ENCODE measurements at regions not wholly inside any gene's neighbourhood (a gene's known extent, or its start where the extent isn't known, plus 50 kb on each side); places are given as distances from the start of the nearest gene placed in this dataset.
A peak's percentile ranks its signal among the peaks of the same experiment; 100 is the strongest.

DNA sequence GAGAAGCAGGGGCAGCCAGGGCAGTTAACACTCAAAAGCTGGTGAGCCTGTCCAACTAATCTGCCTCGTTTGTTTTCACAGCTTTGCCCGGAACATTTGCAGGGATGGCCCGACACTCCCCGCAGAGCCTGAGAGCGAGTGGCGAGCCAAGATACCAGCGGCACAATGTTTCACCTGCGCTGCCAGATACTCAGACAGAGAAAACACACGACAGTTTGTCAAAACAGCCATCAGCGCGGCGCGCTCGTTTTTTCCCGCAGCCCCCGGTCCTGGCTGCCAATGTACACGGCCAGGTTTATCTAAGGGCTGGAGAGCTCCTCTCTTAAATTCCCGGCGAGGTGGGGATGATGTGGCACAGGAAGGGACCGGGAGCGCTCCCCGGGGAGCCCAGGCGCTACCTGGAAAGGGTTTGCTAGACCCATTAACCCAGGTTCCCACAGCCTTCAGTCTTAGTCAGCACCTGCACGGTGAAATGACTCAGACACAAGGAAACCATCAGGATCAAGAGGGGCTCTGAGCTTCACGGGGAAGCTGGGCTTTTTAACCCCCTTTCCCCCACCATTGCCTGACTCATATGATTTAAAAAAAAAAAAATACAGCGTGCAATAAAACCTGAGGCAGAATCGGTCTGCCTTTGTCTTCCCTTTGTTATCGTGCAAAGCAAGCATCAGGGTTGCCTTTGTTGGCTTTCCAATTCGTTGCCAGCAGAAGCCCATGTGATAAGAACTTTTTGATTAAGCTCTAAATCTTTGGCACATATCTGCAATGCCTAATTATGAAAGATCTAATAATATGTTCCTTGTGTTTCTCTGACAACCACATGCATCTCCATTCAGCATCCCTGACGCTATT lies 186.2 kb downstream of the EFNB2 start:
- peak; percentile 62 for DNase-seq

DNA sequence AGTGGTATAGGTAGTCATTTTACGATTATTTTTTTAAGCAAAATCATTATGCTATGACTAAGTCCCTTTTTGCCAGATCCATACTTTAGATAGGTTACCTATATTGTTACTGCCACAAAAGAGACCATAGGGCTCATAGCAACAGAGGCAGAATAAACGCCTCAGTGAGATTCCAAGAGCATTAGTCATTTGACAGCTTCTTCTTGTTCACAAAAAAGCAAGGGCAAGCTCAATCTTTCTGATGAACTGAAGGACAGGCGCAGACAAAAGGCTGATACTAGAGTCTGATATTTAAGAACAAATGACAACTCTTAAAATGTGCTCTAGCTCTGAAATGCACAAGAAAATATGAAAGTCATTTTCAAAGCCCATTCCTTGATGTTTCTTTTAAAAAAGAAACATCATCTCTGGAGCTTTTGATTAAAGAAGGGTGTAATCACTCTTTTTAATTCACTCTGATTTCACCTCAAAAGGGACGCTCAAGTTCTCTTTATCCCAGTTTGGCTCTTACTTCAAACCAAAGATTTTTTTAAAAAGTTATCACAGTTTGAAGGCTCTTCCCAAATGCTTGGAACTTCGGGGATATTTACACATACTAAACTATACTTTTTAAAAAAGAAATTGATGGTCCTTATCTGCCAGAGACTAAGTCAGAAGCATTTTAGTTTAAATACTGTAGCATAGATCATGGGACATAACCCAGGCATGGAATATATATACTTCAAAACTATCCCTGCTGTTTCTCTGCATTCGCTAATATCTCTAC lies 187.2 kb downstream of the EFNB2 start:
- no peak for DNase-seq

DNA sequence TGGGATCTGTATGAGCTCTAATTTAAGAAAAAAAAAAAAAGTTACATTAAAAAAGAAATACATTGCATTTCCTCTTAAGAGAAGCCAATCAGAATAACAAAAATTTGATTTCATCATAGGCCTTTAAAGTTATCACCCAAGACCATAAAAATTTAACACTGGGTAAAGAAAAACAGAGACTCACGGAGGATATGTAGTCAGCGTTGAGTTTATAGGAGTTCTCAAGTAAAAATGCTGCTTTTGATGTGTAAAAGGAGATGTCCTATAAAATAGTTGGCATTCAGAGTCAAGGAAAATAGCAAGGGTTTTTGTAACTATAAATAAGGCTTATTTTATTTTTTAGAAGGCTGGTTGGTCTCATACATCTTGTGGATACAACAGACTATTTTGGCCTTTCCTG lies 191.1 kb downstream of the EFNB2 start:
- DNase-seq, result no peak

DNA sequence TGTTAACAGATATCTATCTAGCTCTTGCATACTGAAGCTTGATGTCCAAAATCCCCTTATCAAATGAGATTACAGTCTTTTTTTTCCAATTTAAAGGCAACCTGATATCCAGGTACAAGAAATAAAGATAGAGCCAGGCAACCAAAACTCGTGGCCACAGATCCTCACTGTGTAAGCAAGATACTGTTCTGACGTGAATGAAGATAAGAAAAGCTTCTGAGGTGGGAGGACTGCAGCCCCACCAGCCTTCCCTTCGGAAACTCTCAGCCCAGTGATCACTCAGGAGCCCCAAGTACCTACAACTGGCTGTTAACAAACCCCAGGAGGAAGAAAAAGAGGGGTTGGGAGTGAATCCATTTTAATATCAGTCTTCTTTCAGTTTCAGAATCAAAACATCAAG lies 191.6 kb downstream of the EFNB2 start:
- no peak for DNase-seq

DNA sequence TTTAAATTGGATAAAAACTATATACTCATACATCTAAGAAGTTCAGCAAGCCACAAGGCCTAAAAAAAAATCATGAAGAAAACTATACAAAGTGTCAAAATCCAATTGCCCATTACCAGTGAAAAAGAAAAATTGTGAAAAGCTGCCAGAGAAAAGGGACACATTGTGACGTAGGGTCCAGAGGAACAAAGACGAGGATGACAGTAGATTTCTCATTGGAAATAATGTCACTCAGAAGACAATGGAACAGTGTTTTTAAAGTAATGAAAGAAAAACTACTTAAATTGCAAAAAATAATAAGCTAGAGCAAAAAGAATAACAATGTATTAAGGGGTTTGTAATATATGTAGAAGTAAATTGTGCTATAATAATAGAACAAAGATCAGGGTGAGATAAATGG lies 195.2 kb downstream of the EFNB2 start:
- no peak for DNase-seq

DNA sequence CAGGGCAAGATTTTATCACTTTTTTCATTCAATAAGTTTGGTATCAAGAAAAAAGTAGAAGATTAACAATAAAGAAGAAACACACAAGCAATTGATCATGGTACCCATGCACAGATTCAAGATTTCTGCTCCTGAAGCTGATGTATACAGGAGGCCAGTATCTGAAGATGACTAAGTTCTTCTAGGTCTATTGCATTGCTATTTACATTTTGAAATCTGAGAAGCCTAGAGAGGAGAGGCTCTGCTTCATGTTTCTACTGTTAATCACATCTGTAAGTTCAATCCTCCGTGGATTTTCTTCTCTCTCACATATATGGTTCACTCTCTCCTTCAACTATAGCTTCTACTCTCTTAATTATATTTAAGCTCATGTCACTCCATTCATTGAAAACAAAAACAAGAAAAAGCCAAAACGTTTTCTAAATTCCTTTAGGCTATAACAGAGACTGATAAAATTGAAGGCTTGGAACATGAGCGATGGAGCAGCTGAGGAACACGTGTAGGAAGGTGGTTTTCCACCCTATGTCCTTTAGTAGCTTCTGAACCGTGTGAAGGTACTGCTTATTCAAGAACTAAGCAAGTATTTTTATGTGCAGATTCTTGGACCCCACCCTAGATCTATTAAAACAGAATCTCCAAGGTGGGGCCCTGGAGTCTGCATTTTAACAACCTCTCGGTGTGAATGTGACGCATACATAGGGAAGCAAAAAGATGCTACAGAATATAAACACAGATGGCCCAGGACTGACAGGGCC lies 198.2 kb downstream of the EFNB2 start:
- no peak for DNase-seq

DNA sequence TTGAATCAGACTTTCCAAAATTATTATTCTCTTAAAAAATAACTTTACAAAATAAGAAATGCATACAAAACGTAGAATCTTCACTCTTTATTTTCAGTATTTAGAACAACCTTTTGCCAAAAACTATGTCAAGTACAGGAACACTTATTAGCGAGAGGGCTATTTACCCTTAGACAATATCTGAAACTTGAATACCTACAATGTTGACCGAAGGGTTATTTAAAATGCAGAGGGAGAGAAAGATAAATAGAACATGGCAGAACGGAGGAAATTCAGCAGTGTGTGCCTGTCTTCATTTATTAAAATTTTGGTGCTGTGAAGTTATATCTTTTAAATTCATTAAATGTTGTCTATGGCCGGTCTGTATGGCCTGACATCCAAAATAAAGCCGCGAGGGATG lies 198.8 kb downstream of the EFNB2 start:
- DNase-seq, result no peak

DNA sequence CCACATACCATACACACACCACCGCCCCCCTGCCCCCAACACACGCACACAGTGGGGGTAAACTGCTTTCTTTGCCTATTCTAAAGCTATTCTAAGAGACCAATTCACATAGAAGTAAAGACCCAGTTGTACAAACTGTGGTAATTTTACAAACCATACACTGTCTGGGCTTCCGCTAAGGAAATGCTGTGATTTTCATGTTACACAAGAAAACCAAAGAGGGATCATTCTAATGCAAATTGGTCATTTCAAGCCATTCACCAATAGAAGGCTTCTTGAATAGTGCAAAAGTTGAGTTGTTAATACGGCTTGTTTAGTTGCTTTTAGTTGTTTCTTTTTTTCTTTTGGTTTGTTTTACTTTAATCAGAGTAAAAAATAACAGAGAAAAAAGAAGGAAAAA lies 202.8 kb downstream of the EFNB2 start:
- DNase-seq, result no peak

DNA sequence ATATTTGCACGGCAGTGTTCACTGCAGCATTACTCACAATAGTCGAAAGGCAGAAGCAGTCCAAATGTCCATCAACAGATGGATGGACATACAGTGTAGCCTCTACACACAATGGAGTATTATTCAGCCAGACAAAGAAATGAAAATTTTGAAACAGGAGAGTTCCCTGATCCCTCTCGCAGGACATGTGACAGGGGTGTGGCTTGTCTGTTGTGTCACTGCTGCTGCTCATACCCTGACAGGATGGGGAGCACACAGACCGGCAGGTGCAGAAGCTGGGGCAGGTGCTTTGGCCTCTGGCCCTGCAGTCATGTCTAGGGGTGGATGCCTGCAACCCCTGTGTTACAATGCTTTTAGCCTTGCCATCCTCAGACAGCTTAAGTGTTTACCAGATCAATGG lies 204.3 kb downstream of the EFNB2 start:
- no peak for DNase-seq

DNA sequence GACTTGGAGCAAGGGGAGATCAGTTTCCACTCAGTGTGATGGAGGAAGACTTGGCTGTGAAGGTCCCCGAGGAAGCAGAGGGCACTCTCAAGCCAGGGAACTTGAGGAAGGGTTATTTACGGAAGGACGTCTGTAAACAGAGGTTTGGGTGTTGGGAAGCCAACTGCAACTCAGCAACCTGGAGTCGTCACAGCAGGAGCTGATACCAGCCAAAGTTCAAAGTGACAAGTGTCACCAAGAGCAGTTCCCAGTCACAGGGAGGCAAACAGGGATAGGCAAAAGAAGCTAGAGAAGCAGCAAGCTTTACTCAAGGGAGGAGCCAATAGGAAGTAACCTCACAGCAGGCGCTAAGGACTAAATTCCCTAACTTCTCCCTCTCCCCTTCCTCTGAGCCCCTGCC lies 205.5 kb downstream of the EFNB2 start:
- DNase-seq, result no peak

DNA sequence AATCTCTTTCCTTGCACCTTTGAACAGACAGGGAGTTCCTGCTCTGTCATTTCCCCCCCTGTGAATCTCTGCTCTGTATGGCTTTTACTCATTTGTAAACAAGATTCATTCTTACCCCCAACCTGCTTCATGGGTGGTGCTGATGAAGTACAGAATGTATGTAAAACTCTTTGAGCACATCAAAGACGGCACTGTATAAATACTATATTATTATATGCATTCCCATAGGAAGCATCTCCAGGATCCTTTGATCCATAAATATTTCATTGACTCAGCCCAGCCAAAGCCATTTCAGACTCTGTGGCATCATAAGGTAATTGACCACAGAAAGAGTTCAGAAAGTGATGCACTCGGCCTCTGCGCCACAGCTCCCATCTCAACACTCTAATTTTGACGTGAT lies 208.7 kb downstream of the EFNB2 start:
- DNase-seq, result no peak

DNA sequence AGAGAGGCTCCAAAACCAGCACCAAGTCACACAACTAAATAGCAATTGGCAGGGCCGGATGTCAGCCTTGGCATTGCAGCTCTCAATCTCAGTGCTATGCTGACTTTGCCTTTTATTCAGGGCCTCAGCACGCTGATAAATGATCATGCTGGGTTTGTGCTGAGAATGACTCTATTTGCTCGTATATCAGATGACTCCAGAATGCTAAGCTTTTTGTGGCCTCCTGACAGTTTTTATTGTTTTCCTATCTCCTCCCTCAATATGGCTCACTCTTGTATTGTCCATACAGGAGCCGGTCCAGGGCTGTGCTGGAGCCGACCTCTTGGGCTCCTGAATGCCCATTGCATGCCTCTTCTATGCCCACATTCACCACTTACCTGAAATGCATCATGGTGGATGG lies 211.0 kb downstream of the EFNB2 start:
- no peak for DNase-seq

DNA sequence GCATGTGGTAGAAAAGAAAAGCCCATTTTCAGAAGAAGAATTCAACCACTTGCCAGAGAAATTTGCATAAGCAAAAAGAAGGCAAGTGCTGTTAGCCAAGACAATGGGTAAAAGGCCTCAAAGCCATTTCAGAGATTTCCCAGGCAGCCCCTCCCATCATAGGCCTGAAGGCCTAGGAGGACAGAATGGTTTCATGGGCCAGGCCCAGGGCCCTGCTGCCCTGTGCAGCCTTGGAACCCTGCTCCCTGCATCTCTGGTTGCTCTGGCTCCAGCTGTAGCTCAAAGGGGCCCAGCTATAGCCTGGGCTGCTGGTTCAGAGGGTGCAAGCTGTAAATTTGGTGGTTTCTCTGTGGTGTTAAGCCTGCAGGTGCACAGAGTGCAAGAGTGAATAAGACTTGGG lies 212.8 kb downstream of the EFNB2 start:
- DNase-seq, result no peak

DNA sequence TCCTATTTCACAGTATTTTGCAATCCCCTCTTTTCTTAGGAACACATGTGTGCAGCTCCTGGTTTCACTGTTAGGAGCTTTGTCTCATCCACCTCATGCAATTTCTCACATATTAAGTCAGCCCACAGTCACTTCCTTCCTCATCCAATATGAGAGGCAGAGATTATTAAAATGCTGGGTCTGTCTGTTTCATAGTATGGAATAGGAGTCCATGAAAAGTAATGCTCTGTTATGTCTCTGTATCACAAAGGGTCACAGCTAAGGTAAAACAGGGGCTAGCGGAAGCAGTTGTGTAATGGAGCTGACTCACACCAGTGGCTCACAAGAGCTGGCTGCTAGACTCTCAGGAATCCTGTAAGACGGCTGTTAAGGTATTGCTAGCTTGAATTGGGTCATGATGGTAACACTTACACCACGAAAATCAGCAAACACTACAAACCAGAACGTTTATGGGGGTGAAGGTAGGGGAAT lies 216.5 kb downstream of the EFNB2 start:
- no peak for DNase-seq

DNA sequence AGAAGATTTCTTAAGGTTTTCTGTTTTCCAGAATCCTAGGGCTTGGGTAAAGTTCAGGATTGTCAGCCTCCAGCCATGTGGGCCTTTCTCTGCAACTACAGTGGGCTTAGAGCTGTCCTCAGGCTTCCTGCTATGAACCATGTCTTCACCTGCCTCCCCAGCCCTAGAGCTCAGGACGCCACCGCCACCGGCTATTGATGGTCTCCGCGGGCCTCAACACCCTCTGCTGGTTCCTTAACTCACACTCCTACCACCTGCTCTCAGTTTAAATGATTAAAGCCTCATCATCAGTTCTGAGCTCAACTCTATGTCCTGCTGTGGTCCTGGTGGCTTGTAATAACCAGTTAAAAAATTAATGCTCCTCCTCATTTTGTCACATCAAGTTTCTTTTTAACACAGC lies 221.0 kb downstream of the EFNB2 start:
- no peak for DNase-seq

DNA sequence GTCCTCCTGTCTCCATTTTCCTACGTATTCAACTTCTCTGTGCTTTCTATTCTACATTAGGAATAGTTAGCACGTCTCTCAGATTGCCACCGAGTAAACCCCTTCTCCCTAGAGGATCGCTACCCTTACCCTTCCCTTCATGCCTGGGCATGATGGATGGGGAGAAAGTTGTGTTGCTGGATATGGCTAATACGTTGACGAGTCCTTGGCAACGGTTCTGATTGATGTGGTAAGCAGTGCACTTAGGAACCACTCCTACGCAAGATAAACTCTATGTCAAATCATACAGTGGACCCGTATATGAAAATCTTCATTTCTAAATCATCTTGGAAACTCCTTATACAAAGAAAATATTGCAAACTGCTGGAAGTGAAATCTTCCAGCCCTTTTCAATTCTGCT lies 224.5 kb downstream of the EFNB2 start:
- no peak for DNase-seq

DNA sequence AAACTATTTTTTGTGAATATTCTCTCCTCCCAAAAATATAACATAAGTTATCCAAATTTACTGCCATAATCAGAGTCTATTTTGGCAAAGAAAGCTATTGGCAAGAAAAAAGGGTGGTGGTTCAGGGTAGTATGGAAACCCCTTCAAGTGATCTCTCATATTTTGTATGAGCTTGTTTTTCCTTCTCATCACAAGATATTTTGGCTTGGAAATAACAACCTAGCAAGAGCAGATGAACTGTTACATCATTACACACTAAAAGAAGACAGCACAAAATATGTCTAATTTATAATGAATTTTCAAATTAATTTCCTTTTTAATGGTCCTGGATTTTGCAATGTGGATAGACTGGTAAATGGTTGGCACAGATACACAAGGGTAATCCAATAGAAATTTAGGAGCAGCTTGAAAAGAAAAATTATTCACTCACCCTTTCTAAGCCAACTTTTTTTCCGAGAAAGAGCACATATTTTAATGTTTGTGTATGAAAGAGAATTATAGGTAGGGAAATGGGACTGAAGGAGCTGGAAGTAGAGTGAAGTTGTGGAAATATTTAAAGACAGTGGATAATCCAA lies 225.1 kb downstream of the EFNB2 start:
- DNase-seq, result no peak

DNA sequence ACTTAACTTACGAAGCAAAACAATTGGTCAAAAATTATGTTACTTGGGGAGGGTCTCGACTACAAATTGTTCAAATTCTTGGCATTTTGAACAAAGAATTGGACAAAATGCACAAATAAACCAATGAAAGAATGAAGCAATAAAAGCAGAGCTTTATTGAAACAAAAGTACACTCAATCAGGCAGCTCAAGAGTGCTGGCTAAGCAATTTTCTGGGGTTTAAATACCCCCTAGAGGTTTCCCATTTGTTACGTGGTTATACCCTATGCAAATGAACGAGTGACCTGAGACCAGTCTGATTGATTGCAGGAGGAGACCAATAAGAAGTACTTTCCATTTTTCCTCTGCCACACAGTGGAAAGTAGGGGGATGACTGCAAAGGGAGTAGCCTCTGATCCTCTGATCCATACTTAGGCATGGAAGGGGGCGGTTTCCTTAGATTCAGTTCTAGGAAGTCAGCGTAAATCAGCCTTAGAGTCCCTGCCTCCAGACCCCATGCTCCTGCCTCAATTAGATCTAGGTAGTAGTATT lies 228.6 kb downstream of the EFNB2 start:
- no peak for DNase-seq

DNA sequence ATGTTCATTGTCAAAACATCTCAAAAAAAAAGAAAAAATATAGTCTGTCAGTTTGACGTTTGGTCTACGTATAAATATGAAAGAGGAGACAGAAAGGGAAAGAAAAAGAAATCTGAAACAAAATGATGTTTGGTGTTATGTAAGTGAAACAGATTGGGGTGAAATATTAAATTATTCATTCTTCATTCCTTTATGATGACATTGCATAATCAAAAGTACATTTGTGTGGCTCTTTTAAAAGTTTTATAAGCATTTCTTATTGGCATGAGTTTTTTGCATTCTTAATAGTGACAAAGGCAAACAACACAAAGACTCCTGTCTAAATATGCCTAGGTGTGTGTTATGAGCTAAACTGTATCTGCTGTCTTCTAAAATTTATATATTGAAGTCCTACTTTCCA lies 232.6 kb downstream of the EFNB2 start:
- DNase-seq, result no peak

DNA sequence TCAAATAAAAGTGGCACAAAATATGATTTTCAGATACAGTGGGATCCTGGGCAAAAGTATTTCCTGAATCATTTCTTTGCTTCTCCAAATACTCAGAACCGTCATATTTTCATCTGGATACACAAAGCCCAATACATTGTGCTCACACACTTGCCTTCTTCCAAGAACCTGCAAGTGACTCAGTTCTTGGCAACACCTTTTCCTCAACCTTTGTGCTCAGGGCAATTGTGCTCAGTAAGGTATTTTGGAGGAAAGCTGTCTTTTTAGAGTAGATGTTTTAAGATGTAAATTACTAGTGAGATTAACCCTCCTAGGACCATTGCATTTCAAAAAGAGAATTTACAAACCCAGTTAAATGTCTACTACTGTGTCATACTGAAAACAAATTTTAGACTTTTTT lies 233.5 kb downstream of the EFNB2 start:
- no peak for DNase-seq

DNA sequence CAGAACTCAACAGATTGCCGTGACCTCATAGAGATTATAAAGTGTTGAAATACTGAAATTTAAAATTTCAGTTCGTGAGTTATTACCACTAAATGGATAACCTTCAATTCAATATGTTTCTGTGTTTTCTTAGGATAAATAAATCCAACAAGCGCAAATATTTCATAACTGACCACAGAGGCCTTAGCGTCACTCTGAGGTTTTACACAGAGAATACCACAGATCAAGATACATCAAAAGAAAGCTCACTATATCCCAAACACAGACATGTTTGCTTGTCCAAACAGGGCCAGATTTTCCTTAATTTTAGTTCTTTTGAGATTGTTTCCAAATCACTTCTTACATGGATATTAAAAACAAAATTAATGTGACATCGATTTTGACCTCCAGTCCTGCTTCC lies 235.8 kb downstream of the EFNB2 start:
- no peak for DNase-seq

DNA sequence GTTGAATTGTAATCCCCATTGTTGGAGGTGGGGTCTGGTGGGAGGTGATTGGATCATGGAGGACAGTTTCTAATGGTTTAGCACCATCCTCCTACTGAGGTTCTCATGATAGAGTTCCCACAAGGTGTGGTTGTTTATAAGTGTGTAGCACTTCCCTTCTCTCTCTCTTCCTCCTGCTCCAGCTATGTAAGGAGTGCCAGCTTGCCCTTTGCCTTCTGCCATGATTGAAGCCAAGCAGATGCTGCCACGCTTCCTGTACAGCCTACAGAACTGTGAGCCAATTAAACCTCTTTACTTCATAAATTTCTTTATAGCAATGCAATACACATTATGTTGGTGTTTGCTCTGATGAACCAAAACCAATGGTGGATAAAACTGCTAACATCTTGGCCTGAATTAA lies 238.2 kb downstream of the EFNB2 start:
- no peak for DNase-seq

DNA sequence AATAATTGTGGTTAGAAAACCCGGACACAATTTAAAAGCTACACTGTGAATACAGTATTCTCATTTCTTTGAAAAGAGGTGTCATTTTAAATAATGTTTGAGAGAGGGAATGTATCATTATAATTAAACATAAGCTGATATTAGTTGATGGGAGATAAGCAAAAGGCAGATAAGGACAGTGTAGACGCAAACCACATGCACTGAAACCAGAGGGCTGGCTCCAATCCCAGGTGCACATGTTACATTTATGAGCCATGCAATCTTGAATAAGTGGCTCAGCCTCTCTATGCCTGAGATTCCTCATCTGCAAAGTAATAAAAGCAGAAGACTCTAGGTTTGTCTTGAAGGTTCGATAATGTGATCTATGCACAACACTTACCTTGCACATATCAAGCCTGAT lies 238.7 kb downstream of the EFNB2 start:
- no peak for DNase-seq
